Epidermal melanocyte (primary cell): ENCODE measurements at regions not wholly inside any gene's neighbourhood (a gene's known extent, or its start where the extent isn't known, plus 50 kb on each side); places are given as distances from the start of the nearest gene placed in this dataset.
"Not testable (repeated sequence)": the region's sequence is repeated elsewhere in the genome, so short reads cannot be mapped to it uniquely, and the experiment has no call there.

Source experiments
- DNase-seq: peaks from one replicate; pipeline ENCODE4 v3.0.0; 2011; ENCODE audit warnings: low spot score; ENCODE audit not compliant: insufficient read length

DNA sequence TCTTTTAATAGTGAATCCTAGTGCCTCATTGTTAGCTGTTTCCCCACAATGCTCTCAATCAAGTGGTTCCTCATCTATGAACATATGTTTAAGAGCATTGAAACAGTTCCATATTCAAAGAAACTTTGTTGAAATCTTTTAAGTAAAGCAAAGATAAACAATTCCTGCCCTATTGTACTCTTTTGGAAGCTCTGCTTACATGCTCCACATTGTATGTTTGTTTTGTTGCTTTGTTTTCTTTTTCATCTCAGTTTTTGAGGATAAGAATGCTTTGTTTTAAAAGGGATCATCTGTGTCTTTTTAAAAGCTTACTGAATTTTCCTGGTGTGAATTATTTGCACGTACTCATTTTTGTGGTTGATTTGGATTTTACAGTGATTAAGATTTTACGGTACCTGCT, 132.2 kb upstream of the MARCKS start:
- not testable (repeated sequence) for DNase-seq

DNA sequence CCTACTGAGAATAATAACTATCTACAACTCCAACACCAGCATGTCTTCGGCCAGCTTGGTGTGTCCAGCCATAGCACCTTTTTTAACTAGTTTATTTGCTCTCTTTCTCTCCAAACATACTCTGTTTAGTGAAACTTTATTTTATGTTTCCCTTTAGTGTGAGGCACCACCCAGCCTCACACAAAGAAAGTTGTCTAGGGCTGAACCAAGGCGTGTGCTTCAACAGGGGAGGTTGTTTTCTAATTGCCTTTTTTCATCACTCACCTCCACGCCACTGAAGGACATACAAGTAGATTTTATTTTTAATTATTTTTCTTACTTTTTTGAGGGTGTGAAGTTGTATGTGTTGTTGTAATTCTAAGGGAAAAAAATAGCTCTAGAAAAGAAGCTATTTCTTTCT, 125.6 kb upstream of the MARCKS start:
- DNase-seq = no peak

DNA sequence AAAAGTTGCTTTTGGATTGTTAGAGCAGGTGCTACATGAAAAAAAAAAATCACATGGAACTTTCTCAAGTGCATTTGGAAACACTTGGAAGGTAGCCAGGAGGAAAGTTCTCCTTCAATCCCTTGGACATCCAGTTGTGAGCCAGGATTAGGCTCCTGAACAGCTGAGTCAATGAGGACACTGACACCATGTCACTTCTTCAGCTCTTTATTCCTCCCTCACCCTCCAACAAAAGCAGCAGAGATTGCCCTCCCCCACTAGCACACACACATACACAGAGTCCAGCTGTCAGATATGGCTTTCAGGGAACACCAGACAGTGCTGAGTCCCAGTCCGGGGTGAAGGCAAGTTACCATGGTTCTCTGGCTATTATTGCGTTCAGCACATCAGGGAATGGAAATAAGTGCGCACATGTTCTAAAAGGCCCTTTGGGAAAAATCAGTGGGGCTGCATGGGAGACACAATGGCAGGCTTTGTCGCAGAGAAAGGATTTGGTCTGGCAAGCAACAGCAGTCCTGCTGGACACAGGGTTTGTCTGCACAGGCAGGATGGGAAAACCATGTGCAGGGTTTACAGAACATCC, 124.7 kb upstream of the MARCKS start:
- DNase-seq = peak; percentile 51

DNA sequence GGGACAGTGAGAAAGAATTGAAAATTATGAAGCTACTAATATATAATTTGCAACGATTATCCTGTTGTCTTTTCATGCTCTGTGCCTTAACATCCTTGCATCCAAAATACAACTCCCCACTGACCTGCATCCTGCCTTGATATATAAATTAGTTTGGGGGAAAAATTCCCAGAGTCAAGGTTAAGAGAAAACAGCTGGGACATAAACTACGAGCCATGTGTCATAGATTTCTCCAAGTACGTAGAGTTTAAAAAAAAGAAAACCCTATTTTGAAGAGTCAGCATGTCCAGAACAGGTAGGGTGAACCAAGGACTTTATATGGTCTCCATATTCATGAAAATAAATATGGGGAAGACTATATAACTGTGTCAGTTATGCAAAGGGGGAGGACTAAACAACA, 123.8 kb upstream of the MARCKS start:
- no peak for DNase-seq

DNA sequence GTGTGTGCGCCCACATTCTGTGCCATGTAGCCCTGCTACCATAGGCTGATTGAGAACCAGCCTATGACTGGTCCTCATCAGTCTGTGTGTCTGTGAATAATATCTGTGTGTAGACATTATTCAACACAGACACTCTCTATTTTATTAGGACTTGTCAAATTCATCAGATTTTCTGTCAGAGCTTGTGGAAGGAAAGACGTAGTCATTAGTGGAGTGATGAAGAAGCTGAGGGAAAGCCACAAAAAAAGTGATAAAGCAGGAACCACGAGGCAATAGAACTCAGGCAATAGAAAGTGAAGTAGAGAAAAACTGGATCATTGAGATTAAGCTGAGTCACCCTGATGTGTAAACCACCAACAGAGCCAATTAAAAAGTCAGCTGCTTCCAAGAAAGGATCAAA, 122.2 kb upstream of the MARCKS start:
- no peak for DNase-seq

DNA sequence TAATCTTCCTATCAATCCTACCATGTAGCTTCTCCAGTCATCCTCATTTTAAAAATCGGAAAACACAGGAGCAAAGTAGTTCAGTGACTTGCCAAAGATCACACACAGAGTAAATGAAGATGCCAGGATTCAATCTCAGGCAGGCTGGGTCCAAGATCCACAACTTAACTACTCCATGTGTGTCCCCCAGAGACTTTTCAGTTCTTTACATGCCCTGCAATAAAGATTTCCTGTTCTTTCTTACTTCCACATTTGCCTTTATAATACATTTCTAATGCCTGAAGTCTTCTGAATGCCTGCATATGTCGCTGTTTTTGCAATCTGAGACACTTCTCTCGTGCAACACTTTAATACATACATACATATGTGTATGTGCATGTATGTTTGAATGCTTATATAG, 121.7 kb upstream of the MARCKS start:
- DNase-seq = no peak

DNA sequence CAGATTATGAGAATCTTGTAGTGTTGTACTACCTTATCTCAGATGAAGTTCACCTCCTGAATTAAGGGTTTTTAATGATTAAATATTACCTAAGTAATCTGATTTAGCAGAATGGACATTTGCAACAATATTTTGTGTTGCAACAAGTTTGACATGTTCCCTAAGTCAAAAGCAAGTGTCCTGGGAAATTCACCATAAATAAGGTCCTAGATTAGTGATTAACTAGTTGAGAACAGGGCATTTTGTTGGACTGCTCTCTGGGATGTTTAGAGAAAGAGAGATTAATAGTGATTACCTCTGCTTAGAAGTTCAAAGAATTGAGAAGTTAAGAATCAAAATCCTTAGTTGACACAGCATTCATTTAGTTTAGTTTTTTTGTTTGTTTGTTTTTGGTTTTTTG, 120.2 kb upstream of the MARCKS start:
- no peak for DNase-seq

DNA sequence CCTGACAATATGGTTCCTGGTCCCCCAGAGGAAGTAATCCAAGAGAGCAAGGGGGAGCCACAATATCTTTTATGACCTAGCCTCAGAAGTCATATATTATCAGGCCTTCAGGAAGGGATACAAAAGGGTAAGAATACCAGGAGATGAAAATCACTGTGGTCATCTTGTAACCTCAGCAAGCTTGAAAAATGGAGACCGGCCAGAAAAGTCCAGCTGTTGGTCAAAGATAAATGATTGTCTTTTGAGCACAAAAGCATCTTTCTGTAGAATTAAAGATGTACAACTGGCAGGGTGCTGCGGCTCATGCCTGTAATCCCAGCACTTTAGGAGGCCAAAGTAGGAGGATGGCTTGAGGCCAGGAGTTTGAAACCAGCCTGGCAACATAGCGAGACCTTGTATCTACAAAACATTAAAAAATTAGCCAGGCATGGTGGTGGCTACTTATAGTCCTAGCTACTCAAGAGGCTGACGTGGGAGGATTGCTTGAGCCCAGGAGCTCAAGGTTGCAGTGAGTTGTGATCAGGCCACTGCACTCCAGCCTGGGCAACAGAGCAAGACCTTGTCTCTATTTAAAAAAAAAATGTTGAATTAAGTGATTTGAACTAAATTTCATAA, 118.0 kb upstream of the MARCKS start:
- no peak for DNase-seq

DNA sequence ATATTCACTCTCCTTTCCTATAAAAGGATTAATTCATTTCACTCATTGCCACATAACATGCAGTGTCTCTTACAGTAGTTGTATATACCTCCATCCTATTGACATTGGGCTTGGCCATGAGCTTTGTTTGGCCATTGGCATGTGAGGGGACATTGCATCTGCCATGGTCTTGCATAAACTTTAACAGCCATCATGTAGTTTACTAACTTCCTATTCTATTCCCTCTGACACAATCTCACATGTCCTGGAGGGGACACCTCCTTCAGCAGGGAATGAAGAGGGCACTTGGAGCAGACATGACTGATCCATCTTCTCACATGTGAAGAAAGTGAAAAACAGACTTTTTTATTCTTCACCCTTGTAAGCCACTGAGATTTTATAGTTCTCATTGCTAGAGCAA, 115.5 kb upstream of the MARCKS start:
- DNase-seq = no peak

DNA sequence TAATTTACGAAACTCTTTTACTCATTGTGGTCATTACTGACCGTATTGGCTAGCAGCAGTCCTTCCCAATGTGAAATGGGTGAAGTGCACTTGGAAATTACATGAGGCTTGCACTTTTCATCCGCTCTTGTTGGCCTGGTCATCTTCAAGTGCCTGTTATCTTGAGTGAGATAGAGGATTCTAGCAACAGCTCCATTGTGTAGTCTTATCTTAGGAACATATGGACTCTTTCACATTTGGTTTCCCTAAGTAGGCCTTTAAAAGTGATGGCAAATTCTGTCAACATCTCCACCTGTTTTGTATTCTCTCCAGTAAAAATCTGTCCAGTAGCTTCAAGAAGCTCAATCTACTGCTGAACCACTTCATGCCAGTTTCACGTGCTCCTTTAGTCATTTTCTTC, 114.8 kb upstream of the MARCKS start:
- DNase-seq = no peak

DNA sequence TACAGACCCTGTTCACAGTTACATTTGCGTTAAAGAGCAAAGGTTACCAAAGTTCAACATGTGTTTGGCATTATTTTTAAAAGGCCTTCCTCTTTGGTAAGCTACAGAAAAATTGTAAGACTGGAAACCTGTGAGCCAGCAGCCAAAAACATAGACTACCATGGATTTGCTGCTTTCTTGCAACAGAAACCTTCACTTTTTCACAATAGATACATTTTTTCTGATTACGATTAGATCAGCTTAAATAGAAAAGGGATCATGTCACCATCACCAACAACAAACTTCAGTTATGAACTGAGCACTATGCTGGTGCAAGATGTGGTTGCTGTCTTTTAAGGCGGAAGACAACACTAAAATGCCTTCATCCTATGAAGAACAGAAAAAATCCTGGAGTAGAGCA, 112.3 kb upstream of the MARCKS start:
- no peak for DNase-seq

DNA sequence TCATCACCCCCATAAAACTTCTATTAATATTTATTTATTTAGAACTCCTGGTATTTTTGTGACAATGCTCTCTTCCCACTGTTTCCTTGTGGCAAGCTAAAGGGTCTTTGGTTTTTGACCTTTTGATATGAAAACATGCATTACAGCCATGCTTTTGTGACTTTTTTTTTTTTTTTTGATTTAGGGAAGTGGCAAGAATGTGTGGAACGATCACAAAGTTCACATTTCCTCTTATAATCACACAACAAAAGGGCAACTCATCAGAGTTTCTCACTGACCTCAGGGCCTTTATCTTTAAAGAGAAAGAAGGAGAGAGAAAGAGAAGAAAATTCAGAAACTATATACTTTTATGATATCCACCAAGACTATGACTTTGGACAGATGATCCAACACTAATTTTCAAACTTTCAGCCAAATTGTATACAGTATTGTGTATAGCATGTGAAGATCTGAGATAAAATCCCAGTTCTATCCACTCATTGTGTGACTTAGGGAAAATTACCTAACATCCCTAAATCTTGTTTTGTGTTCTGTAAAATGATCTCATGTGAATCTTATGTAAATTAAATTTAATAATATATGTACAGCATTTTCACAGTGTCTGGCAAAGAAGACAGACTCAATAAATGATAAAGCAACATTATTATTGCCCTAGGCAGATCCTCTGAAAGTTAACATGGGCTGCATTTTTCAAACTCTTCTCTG, 106.8 kb upstream of the MARCKS start:
- no peak for DNase-seq

DNA sequence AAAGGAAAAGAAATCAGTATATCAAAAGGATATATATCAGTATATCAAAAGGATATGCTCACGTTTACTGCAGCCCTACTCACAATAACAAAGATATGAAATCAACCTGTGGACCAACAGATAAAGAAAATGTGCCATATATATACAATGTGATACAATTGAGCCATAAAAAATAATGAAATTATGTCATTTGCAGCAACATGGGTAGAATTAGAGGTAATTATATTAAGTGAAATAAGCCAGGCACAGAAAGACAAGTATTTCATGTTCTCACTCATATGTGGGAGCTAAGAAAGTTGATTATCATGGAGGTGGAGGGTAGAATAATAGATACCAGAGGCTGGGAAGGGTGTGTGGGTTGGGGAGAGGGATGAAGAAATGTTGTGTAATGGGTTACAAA, 102.9 kb upstream of the MARCKS start:
- DNase-seq = no peak

DNA sequence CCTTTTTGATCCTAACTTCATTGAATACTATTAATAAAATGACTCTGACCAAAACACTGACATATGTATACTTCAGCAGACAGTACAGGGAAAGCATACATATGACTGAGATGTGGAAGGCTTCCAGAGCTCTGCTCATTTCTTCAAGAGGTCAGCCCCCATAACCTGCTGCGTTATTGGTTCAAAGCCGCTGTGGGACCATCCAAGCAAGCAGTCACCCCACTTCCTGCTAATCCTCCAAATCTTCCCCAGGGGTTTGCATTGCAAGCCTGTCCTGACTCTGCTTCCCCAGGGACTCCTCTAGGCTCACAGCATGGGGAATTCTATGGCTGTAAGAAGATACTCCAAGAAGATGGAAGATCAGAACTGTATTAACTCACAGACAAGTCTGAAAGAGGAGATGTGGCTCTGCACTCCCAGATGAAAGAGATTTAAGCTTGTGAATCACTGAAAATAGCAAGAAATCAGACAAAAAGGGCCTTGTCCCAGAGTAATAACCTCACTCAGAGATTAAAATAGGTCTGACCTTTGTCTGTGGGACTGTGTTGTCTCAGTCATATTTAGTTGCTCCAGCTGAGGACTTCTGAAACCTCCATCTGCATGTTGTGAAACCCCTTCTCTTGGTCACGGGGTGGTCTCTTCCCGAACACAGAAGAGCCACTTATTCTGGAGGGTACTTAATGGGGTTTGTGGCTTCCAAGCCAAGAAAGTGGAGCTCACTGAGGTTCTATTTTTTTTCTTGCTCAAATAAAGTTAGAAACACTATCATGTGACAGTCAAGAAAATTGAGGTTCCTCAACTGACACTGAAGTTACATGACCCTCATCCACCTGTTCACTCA, 101.5 kb upstream of the MARCKS start:
- DNase-seq = peak; percentile 83

DNA sequence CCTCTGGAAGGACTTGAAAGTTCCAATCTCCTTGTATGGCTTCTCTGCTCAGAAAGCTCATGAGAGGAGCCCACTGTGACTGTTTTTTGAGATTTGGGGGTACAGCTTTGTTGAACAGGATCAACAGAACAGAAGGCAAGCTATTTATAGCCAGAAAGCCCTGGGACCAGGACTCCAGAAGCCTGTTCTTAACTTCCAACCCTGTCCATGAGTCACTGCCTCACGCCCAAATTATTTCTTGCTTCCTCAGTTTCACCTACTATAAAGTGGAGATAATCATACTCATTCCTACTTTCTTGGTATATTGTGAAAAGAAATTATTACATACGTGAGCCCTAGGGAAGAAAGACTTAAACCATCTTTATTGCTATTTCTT, 100.9 kb upstream of the MARCKS start:
- no peak for DNase-seq

DNA sequence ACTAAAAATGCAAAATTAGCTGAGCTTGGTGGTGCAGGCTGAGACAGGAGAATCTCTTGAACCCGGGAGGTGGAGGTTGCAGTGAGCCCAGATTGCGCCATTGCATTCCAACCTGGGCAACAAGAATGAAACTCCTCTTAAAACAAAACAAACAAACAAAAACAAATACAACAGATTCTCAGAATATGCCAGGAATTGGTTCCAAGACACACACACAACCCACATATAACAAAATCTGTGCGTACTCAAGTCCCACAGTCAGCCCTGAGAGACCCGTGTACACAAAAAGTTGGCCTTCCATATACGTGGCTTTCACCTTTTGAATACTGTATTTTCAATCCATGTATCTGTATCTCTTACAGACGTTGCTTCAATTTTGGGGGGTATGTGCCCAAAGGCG, 98.9 kb upstream of the MARCKS start:
- DNase-seq = no peak

DNA sequence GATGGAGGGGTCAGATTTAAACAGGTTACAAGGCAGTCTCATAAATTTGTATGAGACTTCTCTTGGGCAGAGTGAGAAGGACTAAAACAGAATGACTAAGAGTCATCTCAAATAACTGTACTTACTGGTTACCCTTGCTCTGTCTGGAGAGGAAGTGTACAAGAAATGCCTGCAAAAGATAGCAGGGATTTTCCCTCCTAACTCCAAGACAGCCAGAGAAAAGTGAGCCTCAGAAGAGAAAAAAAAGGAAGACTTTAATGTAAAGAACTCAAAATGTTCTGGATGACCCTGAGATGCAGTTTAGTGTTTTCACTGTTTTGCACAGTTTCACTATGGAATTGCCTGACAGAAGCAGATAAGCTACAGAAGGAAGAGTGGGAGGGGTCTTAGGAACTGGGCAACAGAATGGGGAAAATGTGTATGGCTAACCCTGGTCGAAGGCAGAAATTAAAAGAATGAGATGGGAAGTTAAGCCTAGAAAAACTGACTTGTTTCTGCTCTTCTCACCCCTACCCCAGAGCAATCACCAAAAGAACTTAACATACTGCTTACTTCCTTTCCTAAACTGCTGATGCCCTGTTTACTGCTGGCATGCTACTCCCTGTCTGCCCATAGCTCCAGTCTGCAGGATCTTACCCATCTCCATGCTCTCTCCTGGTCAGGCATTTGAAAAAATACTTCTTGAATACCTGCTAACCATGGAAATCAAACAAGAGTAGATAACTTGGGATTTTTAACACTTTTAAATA, 98.1 kb upstream of the MARCKS start:
- DNase-seq = no peak

DNA sequence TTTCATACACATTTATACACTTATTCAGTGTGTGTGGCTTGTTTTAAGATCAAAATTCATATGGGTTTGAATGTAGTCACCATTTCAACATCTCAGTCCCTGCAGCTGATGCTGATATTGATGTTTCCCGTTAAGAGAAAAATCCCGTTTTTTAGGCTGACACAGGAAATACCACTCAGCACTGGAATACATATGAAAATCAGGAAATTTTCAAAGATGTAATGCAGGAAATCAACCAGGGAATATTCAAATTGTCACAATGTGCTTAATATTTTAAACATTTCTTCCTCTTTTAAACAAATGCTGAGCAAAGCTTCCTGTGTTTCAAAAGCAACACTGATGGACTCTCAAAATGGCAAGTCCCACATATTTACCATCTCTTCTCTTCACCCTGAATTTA, 94.5 kb upstream of the MARCKS start:
- DNase-seq = no peak

DNA sequence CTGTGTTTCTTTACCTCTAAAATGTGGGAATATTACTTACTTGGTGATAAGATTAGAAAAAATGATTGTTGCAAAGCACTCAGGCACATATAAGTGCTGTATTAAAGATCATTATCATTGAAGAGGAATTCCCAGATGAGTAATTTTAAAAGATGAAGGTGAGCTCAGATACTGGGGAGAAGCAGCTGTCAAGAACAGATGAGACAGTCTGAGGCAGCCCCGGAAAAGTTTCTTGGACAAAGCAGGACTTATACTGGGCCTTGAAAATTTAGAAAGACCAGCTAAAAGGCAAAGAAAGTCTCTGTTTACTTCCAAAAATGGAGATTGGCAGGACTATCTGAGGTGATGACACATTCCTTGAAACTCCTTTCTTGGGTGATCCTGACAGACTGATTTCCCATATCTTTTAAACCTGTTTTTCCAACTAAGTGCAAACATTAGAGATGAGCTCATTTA, 93.8 kb upstream of the MARCKS start:
- DNase-seq = no peak

DNA sequence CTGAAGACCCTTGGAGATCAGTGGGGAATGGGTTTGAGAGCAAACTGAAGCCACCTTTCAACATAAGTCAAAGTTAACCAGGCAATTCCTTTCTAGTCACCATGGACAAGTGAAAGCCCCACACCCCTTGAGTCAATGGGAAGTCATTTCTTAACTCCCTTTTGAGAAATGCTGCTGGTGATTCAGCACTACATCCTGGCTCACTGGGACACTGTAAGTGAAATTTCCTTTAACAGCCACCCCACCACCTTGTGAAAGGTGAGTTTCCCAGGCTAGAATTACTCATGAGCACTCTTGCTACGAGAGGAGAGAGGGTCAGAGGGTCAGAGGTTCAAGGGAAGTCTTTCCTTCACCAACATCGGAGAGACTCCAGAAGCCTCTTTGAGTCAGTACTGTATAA, 93.3 kb upstream of the MARCKS start:
- no peak for DNase-seq

DNA sequence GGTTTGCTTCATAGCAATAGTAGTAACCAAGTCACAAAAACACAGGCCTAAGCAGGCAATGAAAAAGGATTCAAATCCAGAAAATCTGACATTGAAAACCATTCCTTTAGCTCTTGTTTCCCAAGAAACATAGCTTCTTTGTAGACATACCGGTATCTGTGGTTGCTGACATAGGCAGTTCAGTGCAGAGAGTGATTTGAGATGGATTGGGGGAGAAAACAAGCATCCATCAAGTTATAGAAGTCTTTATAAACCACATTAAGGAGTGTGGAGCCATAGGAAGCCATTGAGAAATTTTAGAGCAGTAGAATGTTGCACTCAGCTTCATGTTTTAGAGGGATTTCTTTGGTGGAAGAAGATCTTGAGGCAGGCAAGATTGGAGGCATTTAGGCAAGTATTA, 91.2 kb upstream of the MARCKS start:
- DNase-seq = no peak

DNA sequence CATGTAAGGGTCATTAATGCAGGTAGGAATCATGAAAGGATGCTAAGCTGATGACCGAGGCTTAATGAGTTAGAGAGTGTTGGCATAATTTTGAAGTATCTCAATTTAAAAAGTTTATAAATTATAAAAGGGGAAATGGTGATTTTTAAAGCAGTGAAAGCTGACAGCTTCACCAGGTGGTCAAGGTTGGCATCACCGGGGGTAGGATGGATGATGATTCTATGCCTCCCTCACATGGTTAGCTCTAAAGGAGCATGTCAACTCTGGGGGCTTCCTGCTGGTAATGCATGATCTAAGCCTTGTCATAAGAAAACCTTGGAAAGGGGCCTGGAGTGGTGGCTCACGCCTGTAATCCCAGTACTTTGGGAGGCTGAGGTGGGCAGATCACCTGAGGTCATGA, 89.2 kb upstream of the MARCKS start:
- DNase-seq = no peak
